Mucosa of rectum (tissue), 2 donors: ENCODE measurements at regions not wholly inside any gene's neighbourhood (a gene's known extent, or its start where the extent isn't known, plus 50 kb on each side); places are given as distances from the start of the nearest gene placed in this dataset.

ENCODE experiments used
- H3K27ac ChIP-seq, 2 donors: one replicate each; pipeline ENCODE4 v1.7.0; 2013; ENCODE audit warnings: inconsistent platforms in 2 of 2, low read depth in 2 of 2, low read length in 2 of 2
- H3K27me3 ChIP-seq, 2 donors: one replicate each; pipeline ENCODE4 v1.7.0; 2013; ENCODE audit warnings: low read length in 2 of 2; ENCODE audit not compliant: control insufficient read depth in 2 of 2, insufficient read depth in 2 of 2
- H3K36me3 ChIP-seq, 2 donors: one replicate each; pipeline ENCODE4 v1.7.0; 2013; ENCODE audit warnings: low read length in 2 of 2; ENCODE audit not compliant: control insufficient read depth in 2 of 2, insufficient read depth in 2 of 2
- H3K4me1 ChIP-seq, 2 donors: one replicate each; pipeline ENCODE4 v1.7.0; 2013; ENCODE audit warnings: low read length in 2 of 2, mild to moderate bottlenecking in 1 of 2; ENCODE audit not compliant: control insufficient read depth in 2 of 2, insufficient read depth in 2 of 2
- H3K4me3 ChIP-seq, 2 donors: one replicate each; pipeline ENCODE4 v1.7.0; 2013; ENCODE audit warnings: low read length in 2 of 2
- H3K9ac ChIP-seq, 2 donors: one replicate each; pipeline ENCODE4 v1.7.0; 2013; ENCODE audit warnings: low read length in 2 of 2, low read depth in 1 of 2, mild to moderate bottlenecking in 1 of 2
- H3K9me3 ChIP-seq, 2 donors: one replicate each; pipeline ENCODE4 v1.7.0; 2013; ENCODE audit warnings: low read length in 2 of 2; ENCODE audit not compliant: control insufficient read depth in 2 of 2
- donor health status: healthy.
- donor health status: Normal muscosa, but diverticular disease.

GRCh38 chr2:151060287-151060686 is 201.4 kb downstream of the RBM43 start:
- Histone ChIP-seq H3K4me1 (no peaks in the 10 kb centered on the region), H3K4me3 (no peak overlapping the region), H3K36me3 (no peaks in the 10 kb centered on the region), H3K9me3 (no peaks in the 10 kb centered on the region), H3K27ac (no peak overlapping the region), H3K27me3 (no peaks in the 10 kb centered on the region), H3K9ac (no peak overlapping the region)

- Histone ChIP-seq H3K36me3 (no peaks in the 10 kb centered on the region), H3K27ac (no peak overlapping the region), H3K4me1 (no peaks in the 10 kb centered on the region), H3K4me3 (no peak overlapping the region), H3K27me3 (no peaks in the 10 kb centered on the region), H3K9ac (no peak overlapping the region), H3K9me3 (no peaks in the 10 kb centered on the region)
Observed at GRCh38 chr2:151056870-151057269, 204.8 kb downstream of the RBM43 start.

- Histone ChIP-seq H3K4me3 (no peak overlapping the region), H3K4me1 (no peaks in the 10 kb centered on the region), H3K27ac (no peak overlapping the region), H3K27me3 (no peaks in the 10 kb centered on the region), H3K36me3 (no peaks in the 10 kb centered on the region), H3K9me3 (no peaks in the 10 kb centered on the region), H3K9ac (no peak overlapping the region)
Observed at GRCh38 chr2:151053661-151053990, 208.0 kb downstream of the RBM43 start.

GRCh38 chr2:151052850-151053660 is 208.6 kb downstream of the RBM43 start:
- no peak overlapping the region for H3K9ac ChIP-seq

GRCh38 chr2:151051574-151052220 is 210.0 kb downstream of the RBM43 start:
- H3K36me3 ChIP-seq, result no peaks in the 10 kb centered on the region
- no peaks in the 10 kb centered on the region for H3K4me1 ChIP-seq
- H3K27me3 ChIP-seq, result no peaks in the 10 kb centered on the region
- no peak overlapping the region for H3K27ac ChIP-seq
- no peaks in the 10 kb centered on the region for H3K9me3 ChIP-seq
- no peak overlapping the region for H3K4me3 ChIP-seq
- H3K9ac ChIP-seq, result no peak overlapping the region

More at GRCh38 chr2:151052850-151053660, 208.6 kb downstream of the RBM43 start:
- H3K4me1 ChIP-seq, result no peaks in the 10 kb centered on the region
- no peak overlapping the region for H3K27ac ChIP-seq
- H3K9me3 ChIP-seq, result no peaks in the 10 kb centered on the region
- no peaks in the 10 kb centered on the region for H3K36me3 ChIP-seq
- no peaks in the 10 kb centered on the region for H3K27me3 ChIP-seq
- no peak overlapping the region for H3K4me3 ChIP-seq

GRCh38 chr2:151049746-151050145 is 211.9 kb downstream of the RBM43 start:
- no peaks in the 10 kb centered on the region for H3K9me3 ChIP-seq
- H3K4me1 ChIP-seq, result no peaks in the 10 kb centered on the region
- no peak overlapping the region for H3K4me3 ChIP-seq
- H3K27ac ChIP-seq, result no peak overlapping the region
- no peaks in the 10 kb centered on the region for H3K36me3 ChIP-seq
- H3K9ac ChIP-seq, result no peak overlapping the region
- H3K27me3 ChIP-seq, result no peaks in the 10 kb centered on the region

GRCh38 chr2:151048331-151049054 is 213.2 kb downstream of the RBM43 start:
- Histone ChIP-seq H3K27me3 (no peaks in the 10 kb centered on the region), H3K9me3 (no peaks in the 10 kb centered on the region), H3K27ac (no peak overlapping the region), H3K36me3 (no peaks in the 10 kb centered on the region), H3K9ac (no peak overlapping the region), H3K4me3 (no peak overlapping the region), H3K4me1 (no peaks in the 10 kb centered on the region)

- no peak overlapping the region for H3K9ac ChIP-seq
- H3K27me3 ChIP-seq, result no peaks in the 10 kb centered on the region
- H3K4me1 ChIP-seq, result no peaks in the 10 kb centered on the region
- H3K9me3 ChIP-seq, result no peaks in the 10 kb centered on the region
- H3K4me3 ChIP-seq, result no peak overlapping the region
- no peak overlapping the region for H3K27ac ChIP-seq
- H3K36me3 ChIP-seq, result no peaks in the 10 kb centered on the region
Observed at GRCh38 chr2:151043484-151043883, 218.2 kb downstream of the RBM43 start.

GRCh38 chr2:151042964-151043363 is 218.7 kb downstream of the RBM43 start:
- Histone ChIP-seq H3K9me3 (no peaks in the 10 kb centered on the region), H3K27me3 (no peaks in the 10 kb centered on the region), H3K9ac (no peak overlapping the region), H3K27ac (no peak overlapping the region), H3K4me1 (no peaks in the 10 kb centered on the region), H3K36me3 (no peaks in the 10 kb centered on the region), H3K4me3 (no peak overlapping the region)

- Histone ChIP-seq H3K9me3 (no peaks in the 10 kb centered on the region), H3K27me3 (no peaks in the 10 kb centered on the region), H3K36me3 (no peaks in the 10 kb centered on the region), H3K9ac (no peak overlapping the region), H3K4me1 (no peaks in the 10 kb centered on the region), H3K27ac (no peak overlapping the region), H3K4me3 (no peak overlapping the region)
Observed at GRCh38 chr2:151040039-151040438, 221.6 kb downstream of the RBM43 start.
